ENCODE measurements at regions not wholly inside any gene's neighbourhood (a gene's known extent, or its start where the extent isn't known, plus 50 kb on each side); places are given as distances from the start of the nearest gene placed in this dataset.
"Not testable (repeated sequence)": the region's sequence is repeated elsewhere in the genome, so short reads cannot be mapped to it uniquely, and the experiment has no call there.

DNA sequence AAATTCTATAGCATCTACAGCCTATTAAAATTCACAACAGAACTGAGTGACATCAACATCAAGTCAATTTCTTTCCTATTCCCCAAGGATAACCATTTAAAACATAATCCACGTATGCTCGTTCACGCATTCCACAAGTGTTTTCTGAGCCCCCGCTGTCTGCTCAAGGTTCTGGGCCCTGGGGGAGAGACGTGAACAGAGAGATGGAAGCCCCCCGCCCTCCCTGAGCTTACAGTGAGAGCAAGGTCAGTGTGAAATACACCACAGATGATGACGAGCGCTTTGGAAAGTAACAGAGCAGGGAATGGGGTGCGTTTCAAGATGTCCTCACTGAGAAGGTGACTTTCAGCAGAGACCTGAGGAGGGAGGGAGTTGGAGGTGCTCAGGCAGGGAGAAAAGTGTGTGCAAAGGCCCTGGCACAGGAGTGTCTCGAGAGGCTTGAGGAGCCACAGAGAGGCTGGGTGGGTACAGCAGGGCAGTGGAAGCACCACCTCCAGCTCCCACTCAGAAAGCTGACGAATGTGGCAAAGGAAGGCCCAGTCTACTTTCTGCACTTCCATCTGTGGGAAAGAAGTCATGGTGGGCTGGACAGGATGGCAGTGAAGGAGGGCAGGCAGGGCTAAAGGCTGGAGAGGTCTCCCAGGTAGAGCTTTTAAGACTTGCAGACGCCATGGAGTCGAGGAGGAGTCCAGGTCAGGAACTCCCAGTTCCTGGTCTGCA is 88.3 kb downstream of the DLL1 start:
- Mint-ChIP-seq H3K4me1 (peaks cover 0 to 4% (median 0%) of the 10 kb centered on the region in 4 donors), H3K4me3 (no peak overlapping the region), H3K9me3 (peaks cover 0 to 20% (median 11%) of the 10 kb centered on the region in 9 donors), H3K27ac (no peak overlapping the region), H3K36me3 (peaks cover 0 to 16% (median 0%) of the 10 kb centered on the region in 3 donors), H3K27me3 (peaks cover 0 to 2% (median 0%) of the 10 kb centered on the region in 5 donors)
- POLR2A ChIA-PET, result no interaction called here
- DNase-seq, result peak in 1 of 10 donors; percentile 16
- no peak for ATAC-seq

DNA sequence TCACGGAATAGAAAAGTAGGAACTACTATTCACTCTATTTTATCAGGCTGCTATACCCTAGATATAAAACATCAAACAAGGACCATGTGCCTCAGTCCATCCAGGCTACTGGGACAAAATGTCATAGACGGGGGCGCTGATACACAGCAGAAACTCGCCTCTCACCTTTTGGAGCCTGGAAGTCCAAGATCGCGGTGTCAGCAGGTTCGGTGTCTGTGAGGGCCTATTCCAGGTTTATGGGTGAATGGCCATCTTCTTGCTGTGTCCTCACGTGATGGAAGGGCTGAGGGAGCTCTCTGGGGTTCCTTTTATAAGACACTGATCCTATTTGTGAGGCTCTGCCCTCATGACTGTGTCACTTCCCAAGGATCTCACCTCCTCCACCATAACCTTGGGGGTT is 89.5 kb downstream of the DLL1 start:
- DNase-seq (no peak), ATAC-seq (no peak)
- H3K27ac Mint-ChIP-seq, result no peak overlapping the region
- peaks cover 0 to 3% (median 0%) of the 10 kb centered on the region in 5 donors for H3K27me3 Mint-ChIP-seq
- H3K4me3 Mint-ChIP-seq, result no peak overlapping the region
- H3K9me3 Mint-ChIP-seq, result peaks cover 1 to 30% (median 15%) of the 10 kb centered on the region in 9 donors
- H3K4me1 Mint-ChIP-seq, result peaks cover 0 to 4% (median 0%) of the 10 kb centered on the region in 4 donors
- POLR2A ChIA-PET, result no interaction called here
- peaks cover 0 to 26% (median 0%) of the 10 kb centered on the region in 3 donors for H3K36me3 Mint-ChIP-seq

DNA sequence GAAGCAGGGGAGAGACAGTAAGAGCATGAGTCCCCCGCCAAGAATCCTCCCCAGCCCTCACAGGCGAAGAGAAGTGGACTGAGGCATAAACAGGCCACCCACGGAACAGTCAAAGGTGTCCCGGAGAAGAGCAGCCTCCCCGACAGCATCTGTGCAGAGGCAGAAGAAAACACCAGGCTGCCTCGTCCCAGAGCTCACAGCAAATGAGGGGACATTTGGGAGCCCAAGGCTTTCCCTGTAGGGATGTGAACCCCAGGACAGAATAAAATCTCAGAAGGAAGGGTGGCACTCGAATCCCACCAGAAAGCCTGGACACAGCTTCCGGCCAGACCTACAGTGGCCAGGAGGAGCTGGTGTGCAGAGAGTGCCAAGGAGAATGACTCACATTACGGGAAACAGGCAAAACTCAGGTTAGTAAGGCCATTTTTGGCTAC is 90.4 kb downstream of the DLL1 start:
- peak overlapping the region in 1 of 10 donors; percentile 47 for H3K27ac Mint-ChIP-seq
- no peak for ATAC-seq
- H3K9me3 Mint-ChIP-seq, result peaks cover 8 to 38% (median 24%) of the 10 kb centered on the region in 9 donors

DNA sequence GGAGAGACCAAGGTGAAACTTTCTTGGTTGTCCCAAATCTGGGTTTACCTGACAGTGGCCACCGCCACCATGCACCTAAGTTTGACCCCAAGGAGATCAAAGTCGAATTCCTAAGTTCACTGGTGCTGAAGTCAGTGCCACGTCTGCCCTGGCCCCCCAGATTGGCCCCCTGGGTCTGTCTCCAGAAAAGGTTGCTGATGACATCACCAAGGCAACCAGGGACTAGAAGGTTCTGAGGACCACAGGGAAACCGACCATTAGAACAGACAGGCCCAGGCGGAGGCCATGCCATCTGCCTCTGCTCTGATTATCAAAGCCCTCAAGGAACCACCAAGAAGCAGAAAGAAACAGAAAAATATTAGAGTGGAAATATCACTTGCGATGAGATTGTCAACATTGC is 91.2 kb downstream of the DLL1 start:
- H3K36me3 Mint-ChIP-seq, result peaks cover 3 to 43% (median 13%) of the 10 kb centered on the region in 3 donors
- POLR2A ChIA-PET, result no interaction called here
- peaks cover 13 to 46% (median 31%) of the 10 kb centered on the region in 9 donors for H3K9me3 Mint-ChIP-seq
- no peak overlapping the region for H3K4me3 Mint-ChIP-seq
- DNase-seq (no peak), ATAC-seq (no peak)
- H3K27ac Mint-ChIP-seq, result peak overlapping the region in 1 of 10 donors; percentile 47
- peaks cover 0 to 10% (median 2%) of the 10 kb centered on the region in 5 donors for H3K27me3 Mint-ChIP-seq
- peaks cover 0 to 2% (median 0%) of the 10 kb centered on the region in 4 donors for H3K4me1 Mint-ChIP-seq

More for the DNA sequence above, 90.4 kb downstream of the DLL1 start:
- peaks cover under 1 to 35% (median 7%) of the 10 kb centered on the region in 3 donors for H3K36me3 Mint-ChIP-seq
- H3K27me3 Mint-ChIP-seq, result peaks cover 0 to 7% (median 2%) of the 10 kb centered on the region in 5 donors
- no peak overlapping the region for H3K4me3 Mint-ChIP-seq
- DNase-seq, result peak in 1 of 10 donors; percentile 47
- H3K4me1 Mint-ChIP-seq, result peaks cover 0 to 2% (median 0%) of the 10 kb centered on the region in 4 donors
- POLR2A ChIA-PET, result no interaction called here

DNA sequence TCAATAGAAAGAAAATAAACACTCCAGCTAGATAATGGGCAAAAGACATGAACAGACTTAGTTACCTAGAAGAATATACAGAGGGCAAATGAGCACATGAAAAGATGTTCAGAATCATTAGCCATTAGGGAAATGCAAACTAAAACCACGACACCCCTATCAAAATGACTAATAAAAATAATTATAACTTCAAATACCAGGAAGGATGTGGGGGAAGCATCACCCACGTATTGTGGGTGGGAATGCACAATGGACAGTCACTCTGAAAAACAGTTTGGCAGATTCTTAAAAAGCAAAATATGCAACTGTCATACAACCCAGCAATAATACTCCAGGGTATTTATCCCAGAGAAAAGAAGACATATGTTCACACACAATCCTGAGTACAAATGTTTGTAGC is 92.6 kb downstream of the DLL1 start:
- H3K27ac Mint-ChIP-seq, result no peak overlapping the region
- H3K4me3 Mint-ChIP-seq, result no peak overlapping the region
- DNase-seq (no peak), ATAC-seq (no peak)
- peaks cover 19 to 49% (median 36%) of the 10 kb centered on the region in 9 donors for H3K9me3 Mint-ChIP-seq
- peaks cover 3 to 44% (median 22%) of the 10 kb centered on the region in 3 donors for H3K36me3 Mint-ChIP-seq
- POLR2A ChIA-PET, result no interaction called here
- H3K4me1 Mint-ChIP-seq, result peaks cover 0 to 2% (median 0%) of the 10 kb centered on the region in 4 donors
- H3K27me3 Mint-ChIP-seq, result peaks cover 0 to 16% (median 2%) of the 10 kb centered on the region in 5 donors

DNA sequence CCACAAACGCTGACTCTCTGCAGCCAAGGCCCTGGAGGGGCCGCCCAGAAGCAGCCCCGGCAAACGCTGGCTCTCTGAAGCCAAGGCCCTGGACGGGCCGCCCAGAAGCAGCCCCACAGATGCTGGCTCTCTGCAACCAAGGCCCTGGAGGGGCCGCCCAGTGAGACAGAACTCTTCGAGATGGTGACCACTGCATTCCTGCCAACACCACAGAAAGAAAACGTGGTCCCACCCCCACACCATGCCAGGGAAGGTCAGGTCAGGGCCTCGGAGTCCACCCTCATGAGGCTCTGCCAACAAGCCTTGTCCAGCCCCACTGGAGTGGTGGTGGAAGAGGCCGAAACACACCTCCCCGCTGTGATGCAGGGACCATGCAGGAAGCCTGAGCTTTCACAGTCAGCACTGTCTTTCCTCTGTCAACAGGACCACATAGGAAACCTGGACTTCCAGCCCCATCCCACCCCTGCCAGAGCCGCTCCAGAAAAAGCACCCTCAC is 97.5 kb downstream of the DLL1 start:
- ATAC-seq, result no peak
- H3K27me3 Mint-ChIP-seq, result peaks cover 0 to 18% (median 2%) of the 10 kb centered on the region in 5 donors

DNA sequence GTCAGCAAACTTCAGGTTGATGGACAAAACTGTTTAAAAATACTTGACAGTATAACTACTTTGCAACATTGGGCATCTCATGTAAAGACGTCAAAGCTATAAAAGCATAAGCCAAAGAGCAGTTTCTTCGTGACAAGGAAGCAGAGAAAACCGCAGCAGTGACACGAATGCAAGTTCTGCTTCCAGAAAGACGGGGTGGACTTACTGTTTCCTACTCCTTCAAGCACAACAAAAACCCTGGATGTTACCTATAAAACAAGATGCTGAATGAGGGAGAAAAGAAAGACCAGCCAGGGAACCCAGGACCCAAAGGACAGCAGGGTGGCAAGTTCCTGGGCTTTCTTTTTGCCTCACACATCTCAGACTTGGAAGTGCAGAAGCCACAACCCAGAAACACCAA is 98.0 kb downstream of the DLL1 start:
- peaks cover 3 to 38% (median 22%) of the 10 kb centered on the region in 3 donors for H3K36me3 Mint-ChIP-seq
- H3K27ac Mint-ChIP-seq, result no peak overlapping the region
- no peak overlapping the region for H3K4me3 Mint-ChIP-seq
- H3K4me1 Mint-ChIP-seq, result no peaks in the 10 kb centered on the region
- H3K9me3 Mint-ChIP-seq, result peaks cover 19 to 39% (median 34%) of the 10 kb centered on the region in 9 donors
- POLR2A ChIA-PET, result no interaction called here
- DNase-seq (no peak), ATAC-seq (no peak)
- H3K27me3 Mint-ChIP-seq, result peaks cover 0 to 18% (median 2%) of the 10 kb centered on the region in 5 donors

More for the DNA sequence above, 97.5 kb downstream of the DLL1 start:
- peaks cover 19 to 39% (median 34%) of the 10 kb centered on the region in 9 donors for H3K9me3 Mint-ChIP-seq
- peaks cover 3 to 38% (median 22%) of the 10 kb centered on the region in 3 donors for H3K36me3 Mint-ChIP-seq
- DNase-seq, result no peak
- H3K4me3 Mint-ChIP-seq, result no peak overlapping the region
- peaks cover 0 to 2% (median 0%) of the 10 kb centered on the region in 4 donors for H3K4me1 Mint-ChIP-seq
- no peak overlapping the region for H3K27ac Mint-ChIP-seq
- POLR2A ChIA-PET, result no interaction called here

DNA sequence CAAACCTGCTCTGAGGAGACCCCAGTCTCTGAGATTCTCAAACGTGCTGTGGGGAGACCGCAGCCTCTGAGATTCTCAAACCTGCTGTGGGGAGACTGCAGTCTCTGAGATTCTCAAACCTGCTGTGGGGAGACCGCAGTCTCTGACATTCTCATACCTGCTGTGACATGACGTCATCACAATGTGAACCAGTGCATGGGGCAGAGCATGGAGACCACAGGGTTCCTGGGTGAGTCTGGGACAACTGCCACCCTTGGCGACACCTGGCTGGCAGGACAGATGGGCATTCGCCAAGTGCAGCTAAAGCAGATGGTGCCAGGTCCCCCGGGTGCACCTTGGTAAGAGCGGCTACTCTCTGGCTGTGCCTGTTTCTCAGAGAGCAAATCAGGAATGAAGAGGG is 98.8 kb downstream of the DLL1 start:
- ATAC-seq, H3K4me3 Mint-ChIP-seq, H3K27ac Mint-ChIP-seq, DNase-seq, H3K4me1 Mint-ChIP-seq, POLR2A ChIA-PET: not testable (repeated sequence)
- Mint-ChIP-seq H3K36me3 (peaks cover 3 to 35% (median 22%) of the 10 kb centered on the region in 3 donors), H3K27me3 (peaks cover 0 to 18% (median 2%) of the 10 kb centered on the region in 5 donors), H3K9me3 (peaks cover 19 to 37% (median 33%) of the 10 kb centered on the region in 9 donors)

DNA sequence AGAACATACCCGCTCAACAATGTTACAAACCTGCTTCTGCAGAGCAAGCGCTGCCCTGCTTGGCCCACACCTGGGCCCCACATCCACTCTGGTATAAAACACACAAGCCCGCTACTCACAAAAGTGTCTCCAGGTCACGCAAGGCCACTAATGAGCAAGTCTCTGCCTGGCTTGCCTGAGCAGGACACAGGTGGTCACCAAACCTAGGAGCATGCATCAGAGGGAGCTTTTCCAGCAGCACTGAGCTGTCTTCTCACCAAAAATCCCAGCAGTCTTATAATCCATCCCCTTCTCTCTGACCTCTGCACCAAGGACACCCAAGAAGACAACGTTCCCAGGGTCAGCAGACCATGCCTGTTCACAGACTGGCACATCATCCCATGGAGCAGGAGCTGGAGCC is 100.8 kb downstream of the DLL1 start:
- DNase-seq (no peak), ATAC-seq (no peak)
- POLR2A ChIA-PET, result no interaction called here
- Mint-ChIP-seq H3K27me3 (peaks cover 0 to 10% (median 0%) of the 10 kb centered on the region in 5 donors), H3K9me3 (peaks cover 7 to 18% (median 14%) of the 10 kb centered on the region in 9 donors), H3K27ac (no peak overlapping the region), H3K36me3 (peaks cover 0 to 15% (median 10%) of the 10 kb centered on the region in 3 donors), H3K4me1 (peaks cover 0 to 3% (median 0%) of the 10 kb centered on the region in 4 donors), H3K4me3 (no peak overlapping the region)

DNA sequence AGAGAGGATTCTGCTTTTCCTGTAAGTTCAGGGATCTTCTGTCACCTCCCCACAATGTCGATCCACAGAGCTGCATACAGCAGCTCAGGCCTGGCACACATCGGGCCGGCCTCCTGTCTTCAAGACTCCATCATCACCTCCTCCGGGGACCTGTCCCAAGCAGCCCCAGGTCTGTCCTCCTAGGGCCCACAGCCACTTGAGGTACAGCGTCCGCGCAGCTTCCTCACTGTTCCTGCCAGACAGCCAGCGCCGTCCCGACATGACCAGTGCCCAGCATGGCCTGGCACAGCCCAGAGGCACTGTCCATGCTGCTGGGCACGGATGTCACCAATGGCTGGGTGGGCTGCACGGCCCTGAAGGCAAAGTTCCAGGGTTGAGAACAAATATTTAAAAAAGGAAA is 101.6 kb downstream of the DLL1 start:
- no peak for ATAC-seq
- Mint-ChIP-seq H3K36me3 (peaks cover 0 to 8% (median 5%) of the 10 kb centered on the region in 3 donors), H3K4me1 (peaks cover 0 to 5% (median 2%) of the 10 kb centered on the region in 4 donors), H3K27me3 (peaks cover 0 to 6% (median 0%) of the 10 kb centered on the region in 5 donors), H3K4me3 (no peak overlapping the region), H3K27ac (no peak overlapping the region), H3K9me3 (peaks cover 4 to 9% (median 7%) of the 10 kb centered on the region in 9 donors)
- no peak for DNase-seq
- POLR2A ChIA-PET, result no interaction called here

DNA sequence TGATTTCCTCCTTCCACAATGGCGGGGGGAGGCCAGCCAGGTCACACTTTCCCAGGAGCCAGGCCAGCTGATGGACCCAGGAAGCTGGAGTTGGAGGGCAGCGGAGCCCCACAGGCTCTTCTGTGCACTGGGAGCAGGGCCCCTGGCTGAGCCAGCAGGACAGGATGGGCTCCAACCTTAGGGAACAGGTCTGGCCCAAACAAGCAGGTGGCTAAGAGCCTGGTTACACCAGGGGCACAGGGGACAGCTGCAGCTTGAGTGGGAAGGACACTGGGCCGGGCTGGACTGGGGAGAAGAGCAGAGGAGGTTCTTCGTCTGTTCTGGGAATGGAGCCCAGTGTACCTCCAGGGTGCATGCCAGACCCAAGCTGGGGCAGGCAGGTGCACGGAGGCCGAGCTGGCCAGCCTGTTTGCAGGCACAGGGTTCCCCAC is 102.3 kb downstream of the DLL1 start:
- DNase-seq (no peak), ATAC-seq (no peak)
- POLR2A ChIA-PET, result no interaction called here
- no peak overlapping the region for H3K4me3 Mint-ChIP-seq
- peaks cover 0 to 7% (median 4%) of the 10 kb centered on the region in 4 donors for H3K4me1 Mint-ChIP-seq
- H3K36me3 Mint-ChIP-seq, result peaks cover 0 to 1% (median 0%) of the 10 kb centered on the region in 3 donors
- H3K27me3 Mint-ChIP-seq, result peaks cover 0 to 2% (median 0%) of the 10 kb centered on the region in 5 donors
- peaks cover 0 to 8% (median under 1%) of the 10 kb centered on the region in 9 donors for H3K9me3 Mint-ChIP-seq
- H3K27ac Mint-ChIP-seq, result peak overlapping the region in 1 of 10 donors; percentile 13

DNA sequence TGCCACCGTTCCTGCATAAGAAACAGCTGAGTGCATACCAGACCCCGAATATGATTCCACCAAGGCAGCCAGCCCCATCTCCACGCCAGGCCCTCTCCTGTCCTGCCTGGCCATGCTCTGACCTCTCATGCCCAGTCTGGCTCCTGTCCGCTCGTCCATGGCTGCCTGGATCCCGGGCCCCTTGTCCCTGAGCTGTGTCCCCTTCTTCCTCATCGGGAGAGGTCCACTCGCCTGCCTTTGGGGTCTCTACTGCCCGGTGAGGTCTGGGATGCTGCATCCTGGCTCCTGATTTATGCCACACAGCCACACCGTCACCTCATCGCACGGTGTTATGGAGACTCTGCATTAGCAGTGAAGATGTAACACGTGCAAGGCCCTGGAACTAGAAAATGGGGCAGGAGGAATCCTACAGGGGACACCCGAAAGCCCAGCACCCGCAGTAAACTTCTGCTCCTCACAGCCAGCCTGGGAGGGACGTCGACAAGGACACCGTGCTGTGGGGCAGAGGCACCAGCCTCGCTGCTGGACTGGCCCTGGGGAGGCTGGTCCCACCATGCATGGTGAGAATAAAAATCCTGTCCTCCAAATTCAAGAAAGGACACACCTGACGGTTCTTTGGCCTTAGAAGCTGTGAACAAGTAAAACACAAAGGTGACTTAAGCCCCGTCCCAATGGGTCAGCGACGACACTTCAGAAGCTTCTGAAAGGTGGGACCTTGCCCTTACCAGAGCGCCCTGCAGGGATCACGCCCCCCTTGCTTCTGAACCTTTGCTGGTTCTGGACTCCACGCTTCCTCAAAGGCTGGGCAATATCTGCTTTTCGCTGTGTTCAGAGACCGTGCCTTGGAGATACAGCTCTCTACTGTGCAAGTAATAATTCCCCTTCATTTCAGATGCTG is 103.0 kb downstream of the DLL1 start:
- H3K36me3 Mint-ChIP-seq, result no peaks in the 10 kb centered on the region
- H3K27ac Mint-ChIP-seq, result peak overlapping the region in 1 of 10 donors; percentile 13
- DNase-seq (peak in 1 of 10 donors; percentile 15), ATAC-seq (no peak)
- POLR2A ChIA-PET, result no interaction called here
- H3K4me3 Mint-ChIP-seq, result no peak overlapping the region
- peaks cover 0 to 12% (median 7%) of the 10 kb centered on the region in 4 donors for H3K4me1 Mint-ChIP-seq
- H3K27me3 Mint-ChIP-seq, result peaks cover 0 to 2% (median 0%) of the 10 kb centered on the region in 5 donors
- peaks cover 0 to 12% (median 0%) of the 10 kb centered on the region in 9 donors for H3K9me3 Mint-ChIP-seq

All from naive thymus-derived CD8-positive, alpha-beta T cell (primary cell).